ENCODE measurements at regions not wholly inside any gene's neighbourhood (a gene's known extent, or its start where the extent isn't known, plus 50 kb on each side); places are given as distances from the start of the nearest gene placed in this dataset.

GRCh38 chr14:98941481-98941880 lies 330.5 kb downstream of the BCL11B start:
- H3K9me3 ChIP-seq (ENCODE audit: severe bottlenecking): no peaks in the 10 kb centered on the region
- H3K4me3 ChIP-seq (ENCODE audit: severe bottlenecking): no peak overlapping the region
- DNase-seq (ENCODE audit: low spot score) (no peak), ATAC-seq (ENCODE audit: low read depth) (no peak)
- TF ChIP-seq CTCF (IDR thresholded peaks at IDR 0.05; ENCODE audit: poor library complexity, severe bottlenecking): no peak
- no peaks in the 10 kb centered on the region for H3K27me3 ChIP-seq (ENCODE audit: insufficient read depth, poor library complexity, severe bottlenecking)
- H3K36me3 ChIP-seq (ENCODE audit: low read depth): no peaks in the 10 kb centered on the region
- H3K4me1 ChIP-seq (ENCODE audit: insufficient read depth, poor library complexity, severe bottlenecking): no peaks in the 10 kb centered on the region
- H3K27ac ChIP-seq (ENCODE audit: poor library complexity, severe bottlenecking): no peak overlapping the region

DNA sequence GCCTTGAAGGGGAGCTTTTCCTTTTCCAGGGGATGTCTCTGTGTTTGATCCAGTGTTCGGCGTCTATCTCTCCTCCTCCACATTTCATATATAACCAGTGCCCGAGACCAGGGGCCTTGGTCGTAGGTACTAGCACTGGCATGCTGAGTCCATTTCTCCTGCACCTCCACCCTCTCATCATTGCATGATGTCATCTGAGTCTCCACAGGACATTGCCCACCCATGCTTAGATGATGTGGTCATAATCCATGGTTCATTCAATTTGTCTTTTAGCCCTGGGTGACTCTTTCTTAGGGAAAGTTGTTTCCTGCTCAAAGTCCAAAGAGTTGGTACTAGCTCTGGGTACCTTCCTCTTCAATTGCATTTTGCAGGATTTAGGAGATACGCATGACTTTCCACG lies 328.1 kb downstream of the BCL11B start:
- ATAC-seq (ENCODE audit: low read depth) (no peak), DNase-seq (ENCODE audit: low spot score) (no peak)
- H3K4me1 ChIP-seq (ENCODE audit: insufficient read depth, poor library complexity, severe bottlenecking): peaks cover under 1% of the 10 kb centered on the region
- no peaks in the 10 kb centered on the region for H3K9me3 ChIP-seq (ENCODE audit: severe bottlenecking)
- TF ChIP-seq CTCF (IDR thresholded peaks at IDR 0.05; ENCODE audit: poor library complexity, severe bottlenecking): no peak
- no peak overlapping the region for H3K27ac ChIP-seq (ENCODE audit: poor library complexity, severe bottlenecking)
- no peak overlapping the region for H3K4me3 ChIP-seq (ENCODE audit: severe bottlenecking)
- no peaks in the 10 kb centered on the region for H3K27me3 ChIP-seq (ENCODE audit: insufficient read depth, poor library complexity, severe bottlenecking)
- H3K36me3 ChIP-seq (ENCODE audit: low read depth): no peaks in the 10 kb centered on the region

DNA sequence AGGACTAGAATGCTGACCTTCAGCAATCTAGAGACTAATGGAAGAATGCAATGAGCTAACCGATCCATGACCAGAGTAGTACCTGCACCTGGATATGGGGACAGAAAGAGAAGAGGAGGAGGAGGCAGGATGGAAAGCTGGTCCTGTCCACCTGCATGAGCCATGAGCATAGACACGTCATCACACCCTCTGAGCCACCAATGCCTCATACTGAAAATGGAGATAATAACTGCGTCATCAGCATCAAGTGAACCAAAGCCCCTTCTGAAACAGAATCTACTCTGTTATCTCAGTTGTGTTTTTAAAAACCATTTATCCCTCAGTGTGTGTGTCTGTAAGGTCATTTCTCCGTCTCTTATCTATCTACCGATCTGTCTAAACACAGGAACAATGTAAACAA lies 327.0 kb downstream of the BCL11B start:
- no peak overlapping the region for H3K27ac ChIP-seq (ENCODE audit: poor library complexity, severe bottlenecking)
- TF ChIP-seq CTCF (IDR thresholded peaks at IDR 0.05; ENCODE audit: poor library complexity, severe bottlenecking): no peak
- no peaks in the 10 kb centered on the region for H3K9me3 ChIP-seq (ENCODE audit: severe bottlenecking)
- ATAC-seq (ENCODE audit: low read depth) (no peak), DNase-seq (ENCODE audit: low spot score) (no peak)
- H3K4me1 ChIP-seq (ENCODE audit: insufficient read depth, poor library complexity, severe bottlenecking): peaks cover 11% of the 10 kb centered on the region
- H3K4me3 ChIP-seq (ENCODE audit: severe bottlenecking): no peak overlapping the region
- no peaks in the 10 kb centered on the region for H3K27me3 ChIP-seq (ENCODE audit: insufficient read depth, poor library complexity, severe bottlenecking)
- H3K36me3 ChIP-seq (ENCODE audit: low read depth): no peaks in the 10 kb centered on the region

DNA sequence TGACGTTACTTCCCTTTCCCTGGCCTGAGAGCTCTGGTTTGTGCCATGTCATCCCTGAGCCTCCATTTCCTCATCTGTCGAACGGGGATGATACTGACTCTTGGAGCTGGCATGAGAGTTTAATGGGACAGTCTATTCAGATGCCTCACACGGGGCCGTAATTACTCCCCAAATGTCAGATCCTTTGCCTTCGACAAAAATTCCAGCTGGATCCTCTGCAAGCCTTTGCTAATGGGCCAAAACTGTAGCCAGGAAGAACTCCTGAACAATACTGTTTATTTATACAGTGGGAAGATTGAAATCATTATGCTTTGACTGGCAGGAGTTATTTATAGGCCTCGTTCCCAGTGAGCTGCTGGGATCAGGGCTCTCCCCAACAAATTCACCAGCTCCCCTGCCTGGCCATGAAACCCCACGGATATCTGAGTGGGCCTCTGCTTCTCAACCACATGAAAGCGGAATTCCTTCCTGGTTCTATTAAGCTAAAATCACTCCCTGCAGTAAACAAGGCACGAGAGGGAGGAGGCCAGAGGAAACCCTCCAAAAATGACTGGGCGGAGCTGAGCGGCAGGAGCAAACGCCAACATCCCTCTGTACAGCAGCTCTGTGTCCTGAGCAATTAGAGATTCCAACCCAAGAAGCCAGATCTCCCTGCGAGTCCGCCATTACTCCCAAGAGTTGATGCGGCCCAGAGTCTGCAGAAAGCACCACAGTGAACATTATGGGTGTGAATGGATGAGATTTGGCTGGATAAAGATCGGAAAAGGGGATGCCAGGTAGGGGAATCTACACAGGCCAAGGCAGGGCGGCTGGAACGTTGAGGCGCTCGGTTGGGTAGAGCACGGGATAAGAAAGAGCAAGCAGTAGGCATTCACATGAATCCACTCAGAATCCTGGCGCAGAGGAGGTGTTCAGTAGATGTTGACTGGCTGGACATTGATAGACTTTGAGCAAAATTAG lies 326.1 kb downstream of the BCL11B start:
- H3K36me3 ChIP-seq (ENCODE audit: low read depth): no peaks in the 10 kb centered on the region
- no peaks in the 10 kb centered on the region for H3K9me3 ChIP-seq (ENCODE audit: severe bottlenecking)
- no peak overlapping the region for H3K27ac ChIP-seq (ENCODE audit: poor library complexity, severe bottlenecking)
- H3K4me1 ChIP-seq (ENCODE audit: insufficient read depth, poor library complexity, severe bottlenecking): peaks cover 11% of the 10 kb centered on the region
- DNase-seq (ENCODE audit: low spot score): peak; percentile 37
- no peak for ATAC-seq (ENCODE audit: low read depth)
- no peak for TF ChIP-seq CTCF (IDR thresholded peaks at IDR 0.05; ENCODE audit: poor library complexity, severe bottlenecking)
- H3K27me3 ChIP-seq (ENCODE audit: insufficient read depth, poor library complexity, severe bottlenecking): no peaks in the 10 kb centered on the region
- no peak overlapping the region for H3K4me3 ChIP-seq (ENCODE audit: severe bottlenecking)

- Histone ChIP-seq H3K27ac (ENCODE audit: poor library complexity, severe bottlenecking) (no peak overlapping the region), H3K9me3 (ENCODE audit: severe bottlenecking) (no peaks in the 10 kb centered on the region), H3K27me3 (ENCODE audit: insufficient read depth, poor library complexity, severe bottlenecking) (no peaks in the 10 kb centered on the region), H3K4me1 (ENCODE audit: insufficient read depth, poor library complexity, severe bottlenecking) (peaks cover 11% of the 10 kb centered on the region), H3K36me3 (ENCODE audit: low read depth) (no peaks in the 10 kb centered on the region), H3K4me3 (ENCODE audit: severe bottlenecking) (no peak overlapping the region)
- TF ChIP-seq CTCF (IDR thresholded peaks at IDR 0.05; ENCODE audit: poor library complexity, severe bottlenecking): no peak
- peak; percentile 34 for DNase-seq (ENCODE audit: low spot score)
- ATAC-seq (ENCODE audit: low read depth): no peak
Observed at GRCh38 chr14:98946940-98947339, 325.1 kb downstream of the BCL11B start.

All from RWPE2 (cell line).